DND-41 (cell line): ENCODE measurements at regions not wholly inside any gene's neighbourhood (a gene's known extent, or its start where the extent isn't known, plus 50 kb on each side); places are given as distances from the start of the nearest gene placed in this dataset.

Experiments
- ATAC-seq: fragments of 200-7000 bp; cut with Tn5 transposase; 3 replicates; pipeline ENCODE4 v1.9.1; 2021; ENCODE audit warnings: low read depth; ENCODE audit not compliant: insufficient read depth
- DNase-seq: peaks from one replicate; pipeline ENCODE4 v3.0.0-alpha.2; 2020
- H2AFZ ChIP-seq: 2 replicates; pipeline ENCODE4 v1.6.0; 2012; ENCODE audit warnings: low read depth, low read length
- H3K27ac ChIP-seq: 2 replicates; pipeline ENCODE4 v1.5.1; 2012; ENCODE audit warnings: low read length, inconsistent platforms
- H3K27me3 ChIP-seq: fragments of 200-600 bp; sonication (generic); 2 replicates; pipeline ENCODE4 v1.6.0; 2012; ENCODE audit warnings: low read length, mild to moderate bottlenecking, inconsistent platforms; ENCODE audit not compliant: insufficient read depth, poor library complexity
- H3K36me3 ChIP-seq: 2 replicates; pipeline ENCODE4 v1.5.1; 2012; ENCODE audit warnings: low read length, inconsistent platforms; ENCODE audit not compliant: insufficient read depth
- H3K4me1 ChIP-seq: 2 replicates; pipeline ENCODE4 v1.5.1; 2012; ENCODE audit warnings: mild to moderate bottlenecking, low read length; ENCODE audit not compliant: insufficient read depth
- H3K4me2 ChIP-seq: 2 replicates; pipeline ENCODE4 v1.6.0; 2012; ENCODE audit warnings: mild to moderate bottlenecking, moderate library complexity, low read length, inconsistent platforms; ENCODE audit not compliant: insufficient read depth
- H3K4me3 ChIP-seq, 2 experiments: fragments of 200-600 bp in 1 of 2; shearing (Covaris generic) in 1 of 2; 2 replicates each; pipeline ENCODE4 v1.5.1; 2012 to 2016; ENCODE audit warnings: inconsistent platforms in 2 of 2, low read length in 2 of 2, mild to moderate bottlenecking in 2 of 2, low read depth in 1 of 2, moderate library complexity in 1 of 2
- H3K79me2 ChIP-seq: 2 replicates; pipeline ENCODE4 v1.6.0; 2012; ENCODE audit warnings: low read length, inconsistent platforms; ENCODE audit not compliant: insufficient read depth
- H3K9ac ChIP-seq: 2 replicates; pipeline ENCODE4 v1.6.0; 2012; ENCODE audit warnings: low read depth, mild to moderate bottlenecking, inconsistent platforms, low read length, moderate library complexity
- H3K9me3 ChIP-seq: 2 replicates; pipeline ENCODE4 v1.5.1; 2012; ENCODE audit warnings: low read length, moderate library complexity, mild to moderate bottlenecking, inconsistent platforms; ENCODE audit not compliant: insufficient read depth, severe bottlenecking
- H4K20me1 ChIP-seq: 2 replicates; pipeline ENCODE4 v1.6.0; 2012; ENCODE audit warnings: low read length; ENCODE audit not compliant: insufficient read depth
- CTCF ChIP-seq: IDR thresholded peaks from 2 replicates; pipeline ENCODE4 v1.5.1; 2012; ENCODE audit warnings: borderline replicate concordance, low read length, moderate library complexity, mild to moderate bottlenecking; ENCODE audit not compliant: poor library complexity, severe bottlenecking; ENCODE audit errors: extremely low read depth
- EZH2 ChIP-seq: IDR thresholded peaks from 3 replicates; pipeline ENCODE4 v1.6.1; 2012; ENCODE audit warnings: borderline replicate concordance, low read depth, mild to moderate bottlenecking, moderate library complexity, low read length, inconsistent platforms; ENCODE audit not compliant: severe bottlenecking

GRCh38 chr3:86790884-86791549 is 199.9 kb downstream of the VGLL3 start:
- H3K27me3 ChIP-seq, result no peaks in the 10 kb centered on the region
- no peak overlapping the region for H3K27ac ChIP-seq
- no peak overlapping the region for H2AFZ ChIP-seq
- H4K20me1 ChIP-seq, result no peaks in the 10 kb centered on the region
- TF ChIP-seq CTCF, result no peak
- no peak for TF ChIP-seq EZH2
- H3K4me1 ChIP-seq, result no peaks in the 10 kb centered on the region
- H3K9me3 ChIP-seq, result no peaks in the 10 kb centered on the region
- H3K36me3 ChIP-seq, result no peaks in the 10 kb centered on the region
- DNase-seq (no peak), ATAC-seq (no peak)
- H3K4me3 ChIP-seq, result no peak overlapping the region
- H3K4me2 ChIP-seq, result no peak overlapping the region
- no peaks in the 10 kb centered on the region for H3K79me2 ChIP-seq
- H3K9ac ChIP-seq, result no peak overlapping the region

- no peak for ATAC-seq
- no peak overlapping the region for H3K9ac ChIP-seq
- H3K4me1 ChIP-seq, result no peaks in the 10 kb centered on the region
- H3K27me3 ChIP-seq, result no peaks in the 10 kb centered on the region
- DNase-seq, result no peak
- no peaks in the 10 kb centered on the region for H4K20me1 ChIP-seq
- H3K4me2 ChIP-seq, result no peak overlapping the region
- no peaks in the 10 kb centered on the region for H3K9me3 ChIP-seq
- H3K36me3 ChIP-seq, result no peaks in the 10 kb centered on the region
- TF ChIP-seq EZH2 (no peak), CTCF (no peak)
- no peak overlapping the region for H3K4me3 ChIP-seq
- H3K27ac ChIP-seq, result no peak overlapping the region
- no peak overlapping the region for H2AFZ ChIP-seq
- no peaks in the 10 kb centered on the region for H3K79me2 ChIP-seq
These were observed 202.6 kb downstream of the VGLL3 start for GRCh38 chr3:86788371-86788770.

GRCh38 chr3:86787091-86787490 is 203.9 kb downstream of the VGLL3 start:
- no peaks in the 10 kb centered on the region for H4K20me1 ChIP-seq
- H3K36me3 ChIP-seq, result no peaks in the 10 kb centered on the region
- DNase-seq (no peak), ATAC-seq (no peak)
- H3K27me3 ChIP-seq, result no peaks in the 10 kb centered on the region
- H3K9me3 ChIP-seq, result no peaks in the 10 kb centered on the region
- no peak overlapping the region for H3K4me2 ChIP-seq
- no peaks in the 10 kb centered on the region for H3K4me1 ChIP-seq
- no peak overlapping the region for H3K9ac ChIP-seq
- H3K79me2 ChIP-seq, result no peaks in the 10 kb centered on the region
- TF ChIP-seq CTCF (no peak), EZH2 (no peak)
- no peak overlapping the region for H3K4me3 ChIP-seq
- H2AFZ ChIP-seq, result no peak overlapping the region
- no peak overlapping the region for H3K27ac ChIP-seq

- no peak overlapping the region for H2AFZ ChIP-seq
- no peaks in the 10 kb centered on the region for H3K27me3 ChIP-seq
- DNase-seq, result no peak
- no peaks in the 10 kb centered on the region for H3K9me3 ChIP-seq
- H3K79me2 ChIP-seq, result no peaks in the 10 kb centered on the region
- TF ChIP-seq EZH2, result no peak
- no peak for TF ChIP-seq CTCF
- H3K4me1 ChIP-seq, result no peaks in the 10 kb centered on the region
- H3K9ac ChIP-seq, result no peak overlapping the region
- no peak overlapping the region for H3K4me2 ChIP-seq
- no peak for ATAC-seq
- H4K20me1 ChIP-seq, result no peaks in the 10 kb centered on the region
- H3K36me3 ChIP-seq, result no peaks in the 10 kb centered on the region
- H3K27ac ChIP-seq, result no peak overlapping the region
- H3K4me3 ChIP-seq, result no peak overlapping the region
These were observed 205.6 kb downstream of the VGLL3 start for GRCh38 chr3:86785386-86785785.
